ENCODE measurements at regions not wholly inside any gene's neighbourhood (a gene's known extent, or its start where the extent isn't known, plus 50 kb on each side); places are given as distances from the start of the nearest gene placed in this dataset.

- H3K9me3 Mint-ChIP-seq (ENCODE audit: low read depth, unreplicated experiment): peaks cover 3% of the 10 kb centered on the region
- CTCF ChIA-PET: no interaction called here
- no peak for DNase-seq
Measured at GRCh38 chr6:145318952-145319351, 416.4 kb downstream of the EPM2A start.

GRCh38 chr6:145319605-145320004 is 415.7 kb downstream of the EPM2A start:
- no peak overlapping the region for H3K27ac Mint-ChIP-seq (ENCODE audit: unreplicated experiment)
- intact Hi-C loops (cut with micrococcal nuclease; ENCODE audit: unreplicated experiment): no loop called here
- no peak for DNase-seq
- no peak for TF ChIP-seq CTCF (IDR thresholded peaks at IDR 0.05; ENCODE audit: unreplicated experiment)
- CTCF ChIA-PET: no interaction called here
- H3K36me3 Mint-ChIP-seq (ENCODE audit: insufficient read depth, unreplicated experiment): no peaks in the 10 kb centered on the region
- no peaks in the 10 kb centered on the region for H3K27me3 Mint-ChIP-seq (ENCODE audit: unreplicated experiment)
- H3K4me3 Mint-ChIP-seq (ENCODE audit: low read depth, unreplicated experiment): no peak overlapping the region
- no peaks in the 10 kb centered on the region for H3K4me1 Mint-ChIP-seq (ENCODE audit: low read depth, unreplicated experiment)
- peaks cover 3% of the 10 kb centered on the region for H3K9me3 Mint-ChIP-seq (ENCODE audit: low read depth, unreplicated experiment)
- no TSS peak for BruUV-seq (replicated peaks)

More at GRCh38 chr6:145318952-145319351, 416.4 kb downstream of the EPM2A start:
- H3K4me1 Mint-ChIP-seq (ENCODE audit: low read depth, unreplicated experiment): no peaks in the 10 kb centered on the region
- no peak for TF ChIP-seq CTCF (IDR thresholded peaks at IDR 0.05; ENCODE audit: unreplicated experiment)
- H3K27ac Mint-ChIP-seq (ENCODE audit: unreplicated experiment): no peak overlapping the region
- H3K4me3 Mint-ChIP-seq (ENCODE audit: low read depth, unreplicated experiment): no peak overlapping the region
- no TSS peak for BruUV-seq (replicated peaks)
- no peaks in the 10 kb centered on the region for H3K27me3 Mint-ChIP-seq (ENCODE audit: unreplicated experiment)
- H3K36me3 Mint-ChIP-seq (ENCODE audit: insufficient read depth, unreplicated experiment): no peaks in the 10 kb centered on the region
- intact Hi-C loops (cut with micrococcal nuclease; ENCODE audit: unreplicated experiment): no loop called here

GRCh38 chr6:145323646-145324045 is 411.7 kb downstream of the EPM2A start:
- Mint-ChIP-seq H3K4me1 (ENCODE audit: low read depth, unreplicated experiment) (no peaks in the 10 kb centered on the region), H3K9me3 (ENCODE audit: low read depth, unreplicated experiment) (no peaks in the 10 kb centered on the region), H3K27ac (ENCODE audit: unreplicated experiment) (no peak overlapping the region), H3K27me3 (ENCODE audit: unreplicated experiment) (no peaks in the 10 kb centered on the region), H3K4me3 (ENCODE audit: low read depth, unreplicated experiment) (no peak overlapping the region), H3K36me3 (ENCODE audit: insufficient read depth, unreplicated experiment) (no peaks in the 10 kb centered on the region)
- DNase-seq: no peak
- TF ChIP-seq CTCF (IDR thresholded peaks at IDR 0.05; ENCODE audit: unreplicated experiment): no peak
- CTCF ChIA-PET: no interaction called here
- intact Hi-C loops (cut with micrococcal nuclease; ENCODE audit: unreplicated experiment): no loop called here
- BruUV-seq (replicated peaks): no TSS peak

- H3K4me1 Mint-ChIP-seq (ENCODE audit: low read depth, unreplicated experiment): no peaks in the 10 kb centered on the region
- no peak for TF ChIP-seq CTCF (IDR thresholded peaks at IDR 0.05; ENCODE audit: unreplicated experiment)
- no peak overlapping the region for H3K27ac Mint-ChIP-seq (ENCODE audit: unreplicated experiment)
- H3K27me3 Mint-ChIP-seq (ENCODE audit: unreplicated experiment): no peaks in the 10 kb centered on the region
- no TSS peak for BruUV-seq (replicated peaks)
- intact Hi-C loops (cut with micrococcal nuclease; ENCODE audit: unreplicated experiment): no loop called here
- no peaks in the 10 kb centered on the region for H3K36me3 Mint-ChIP-seq (ENCODE audit: insufficient read depth, unreplicated experiment)
- no peak overlapping the region for H3K4me3 Mint-ChIP-seq (ENCODE audit: low read depth, unreplicated experiment)
- no peaks in the 10 kb centered on the region for H3K9me3 Mint-ChIP-seq (ENCODE audit: low read depth, unreplicated experiment)
- CTCF ChIA-PET: no interaction called here
- DNase-seq: no peak
Measured at GRCh38 chr6:145327586-145327985, 407.7 kb downstream of the EPM2A start.
